Activated B cell treated with CpG ODN at 0.5 μM for 24 hours (primary cell): ENCODE measurements at regions not wholly inside any gene's neighbourhood (a gene's known extent, or its start where the extent isn't known, plus 50 kb on each side); places are given as distances from the start of the nearest gene placed in this dataset.

Source experiments
- ATAC-seq: fragments of 200-7000 bp; cut with Tn5 transposase; one replicate; pipeline ENCODE4 v1.10.0; 2021; ENCODE audit warnings: low read depth, mild to moderate bottlenecking, moderate library complexity
- CTCF ChIA-PET: fragments of 350-600 bp; sonication (Branson Sonifier 250); formaldehyde crosslinking; loops from one replicate; lab custom pipeline; 2021; ENCODE audit warnings: antibody characterized with exemption; lab: Charles Lee
- POLR2A ChIA-PET: fragments of 350-600 bp; sonication (Branson Sonifier 250); formaldehyde crosslinking; loops from one replicate; lab custom pipeline; 2021; ENCODE audit warnings: antibody characterized with exemption; lab: Charles Lee
- DNase-seq: peaks from one replicate; pipeline ENCODE4 v3.0.0; 2022
- H3K27ac Mint-ChIP-seq: one replicate; pipeline ENCODE4 v1.8.0; 2020; ENCODE audit warnings: mixed read lengths
- H3K27me3 Mint-ChIP-seq: one replicate; pipeline ENCODE4 v1.8.0; 2021; ENCODE audit warnings: mixed read lengths
- H3K36me3 Mint-ChIP-seq: one replicate; pipeline ENCODE4 v1.8.0; 2021; ENCODE audit warnings: low read depth, mixed read lengths
- H3K4me1 Mint-ChIP-seq: one replicate; pipeline ENCODE4 v1.8.0; 2021; ENCODE audit warnings: mixed read lengths
- H3K4me3 Mint-ChIP-seq: one replicate; pipeline ENCODE4 v1.8.0; 2020; ENCODE audit warnings: mild to moderate bottlenecking, mixed read lengths
- H3K9me3 Mint-ChIP-seq: one replicate; pipeline ENCODE4 v1.8.0; 2020; ENCODE audit warnings: mixed read lengths
- intact Hi-C: fragments of 100-400 bp; cut with micrococcal nuclease; formaldehyde crosslinking; loops from one replicate; pipeline ENCODE4 v1.15.1; 2024
- TF ChIP-seq, protein P1 (sequence below): fragments of 200-600 bp; IDR thresholded peaks from one replicate; pipeline ENCODE4 v1.8.0; 2022; ENCODE audit warnings: antibody characterized with exemption, mild to moderate bottlenecking

DNA sequence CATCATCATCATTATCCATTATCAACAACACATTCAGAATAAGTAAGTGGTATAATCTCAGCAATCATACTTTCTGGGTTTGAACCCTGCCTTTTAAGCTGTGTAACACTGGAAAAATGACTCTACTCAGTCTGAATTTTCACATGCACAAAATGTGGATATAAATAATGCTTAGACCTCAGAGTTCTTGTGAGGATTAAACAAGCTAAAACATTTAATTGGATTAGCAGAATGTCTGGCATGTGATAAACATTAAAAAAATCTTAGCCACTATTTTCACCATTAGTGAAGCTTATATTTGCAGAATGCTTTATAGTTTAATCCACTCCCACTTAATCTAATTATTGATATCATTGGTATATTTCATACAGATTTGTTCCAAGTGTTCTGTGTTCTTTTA, 412.3 kb downstream of the RFC3 start:
- DNase-seq (no peak), ATAC-seq (no peak)
- no peak overlapping the region for H3K27ac Mint-ChIP-seq
- H3K9me3 Mint-ChIP-seq, result peaks cover 2% of the 10 kb centered on the region
- CTCF ChIA-PET, result no interaction called here
- intact Hi-C loops, result no loop called here
- POLR2A ChIA-PET, result no interaction called here
- no peak overlapping the region for H3K4me3 Mint-ChIP-seq
- TF ChIP-seq, protein P1, sequence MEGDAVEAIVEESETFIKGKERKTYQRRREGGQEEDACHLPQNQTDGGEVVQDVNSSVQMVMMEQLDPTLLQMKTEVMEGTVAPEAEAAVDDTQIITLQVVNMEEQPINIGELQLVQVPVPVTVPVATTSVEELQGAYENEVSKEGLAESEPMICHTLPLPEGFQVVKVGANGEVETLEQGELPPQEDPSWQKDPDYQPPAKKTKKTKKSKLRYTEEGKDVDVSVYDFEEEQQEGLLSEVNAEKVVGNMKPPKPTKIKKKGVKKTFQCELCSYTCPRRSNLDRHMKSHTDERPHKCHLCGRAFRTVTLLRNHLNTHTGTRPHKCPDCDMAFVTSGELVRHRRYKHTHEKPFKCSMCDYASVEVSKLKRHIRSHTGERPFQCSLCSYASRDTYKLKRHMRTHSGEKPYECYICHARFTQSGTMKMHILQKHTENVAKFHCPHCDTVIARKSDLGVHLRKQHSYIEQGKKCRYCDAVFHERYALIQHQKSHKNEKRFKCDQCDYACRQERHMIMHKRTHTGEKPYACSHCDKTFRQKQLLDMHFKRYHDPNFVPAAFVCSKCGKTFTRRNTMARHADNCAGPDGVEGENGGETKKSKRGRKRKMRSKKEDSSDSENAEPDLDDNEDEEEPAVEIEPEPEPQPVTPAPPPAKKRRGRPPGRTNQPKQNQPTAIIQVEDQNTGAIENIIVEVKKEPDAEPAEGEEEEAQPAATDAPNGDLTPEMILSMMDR, result no peak
- no peaks in the 10 kb centered on the region for H3K27me3 Mint-ChIP-seq
- H3K36me3 Mint-ChIP-seq, result no peaks in the 10 kb centered on the region
- H3K4me1 Mint-ChIP-seq, result no peaks in the 10 kb centered on the region

DNA sequence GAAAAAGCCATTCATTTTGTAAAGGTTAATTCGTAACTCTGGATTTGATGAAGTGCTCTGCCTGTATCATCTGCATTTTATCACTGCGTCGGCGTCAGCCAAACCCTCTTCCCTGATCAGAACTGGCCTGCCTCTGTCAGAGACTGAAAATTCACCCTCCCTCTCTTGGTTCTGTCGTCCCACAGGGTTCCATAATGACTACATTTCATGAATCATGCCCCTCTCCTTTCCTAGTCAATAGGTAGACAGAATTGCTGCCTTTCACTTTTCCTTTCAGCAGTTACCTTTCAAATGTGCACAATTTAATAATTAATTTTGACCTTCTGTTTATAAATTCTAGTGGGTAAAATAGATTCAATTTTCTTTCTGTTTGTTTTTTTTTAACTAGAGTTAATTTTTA, 423.4 kb downstream of the RFC3 start:
- H3K4me3 Mint-ChIP-seq, result no peak overlapping the region
- H3K9me3 Mint-ChIP-seq, result peaks cover 7% of the 10 kb centered on the region
- no peak overlapping the region for H3K27ac Mint-ChIP-seq
- no peaks in the 10 kb centered on the region for H3K27me3 Mint-ChIP-seq
- TF ChIP-seq, protein P1, result no peak
- intact Hi-C loops, result no loop called here
- no peaks in the 10 kb centered on the region for H3K4me1 Mint-ChIP-seq
- no peak for DNase-seq
- CTCF ChIA-PET, result no interaction called here
- no peak for ATAC-seq
- H3K36me3 Mint-ChIP-seq, result no peaks in the 10 kb centered on the region
- POLR2A ChIA-PET, result no interaction called here

GRCh38 chr13:34243403-34243802, 425.5 kb downstream of the RFC3 start:
- Mint-ChIP-seq H3K9me3 (peaks cover 2% of the 10 kb centered on the region), H3K4me1 (no peaks in the 10 kb centered on the region), H3K36me3 (no peaks in the 10 kb centered on the region), H3K27ac (no peak overlapping the region), H3K4me3 (no peak overlapping the region), H3K27me3 (no peaks in the 10 kb centered on the region)
- POLR2A ChIA-PET, result no interaction called here
- intact Hi-C loops, result no loop called here
- CTCF ChIA-PET, result no interaction called here
- TF ChIP-seq, protein P1, result no peak
- ATAC-seq (no peak), DNase-seq (no peak)

- Mint-ChIP-seq H3K27me3 (no peaks in the 10 kb centered on the region), H3K9me3 (no peaks in the 10 kb centered on the region), H3K27ac (no peak overlapping the region), H3K4me1 (no peaks in the 10 kb centered on the region), H3K4me3 (no peak overlapping the region), H3K36me3 (no peaks in the 10 kb centered on the region)
- POLR2A ChIA-PET, result no interaction called here
- ATAC-seq (no peak), DNase-seq (no peak)
- CTCF ChIA-PET, result no interaction called here
- intact Hi-C loops, result no loop called here
- TF ChIP-seq, protein P1, result no peak
Measured at GRCh38 chr13:34246511-34246910, 428.6 kb downstream of the RFC3 start.

- Mint-ChIP-seq H3K9me3 (no peaks in the 10 kb centered on the region), H3K4me3 (no peak overlapping the region), H3K4me1 (no peaks in the 10 kb centered on the region), H3K36me3 (no peaks in the 10 kb centered on the region), H3K27me3 (no peaks in the 10 kb centered on the region), H3K27ac (no peak overlapping the region)
- ATAC-seq (no peak), DNase-seq (no peak)
- POLR2A ChIA-PET, result no interaction called here
- TF ChIP-seq, protein P1, result no peak
- CTCF ChIA-PET, result no interaction called here
- intact Hi-C loops, result no loop called here
Measured at GRCh38 chr13:34247596-34247995, 429.6 kb downstream of the RFC3 start.
